ENCODE measurements at regions not wholly inside any gene's neighbourhood (a gene's known extent, or its start where the extent isn't known, plus 50 kb on each side); places are given as distances from the start of the nearest gene placed in this dataset.

DNA sequence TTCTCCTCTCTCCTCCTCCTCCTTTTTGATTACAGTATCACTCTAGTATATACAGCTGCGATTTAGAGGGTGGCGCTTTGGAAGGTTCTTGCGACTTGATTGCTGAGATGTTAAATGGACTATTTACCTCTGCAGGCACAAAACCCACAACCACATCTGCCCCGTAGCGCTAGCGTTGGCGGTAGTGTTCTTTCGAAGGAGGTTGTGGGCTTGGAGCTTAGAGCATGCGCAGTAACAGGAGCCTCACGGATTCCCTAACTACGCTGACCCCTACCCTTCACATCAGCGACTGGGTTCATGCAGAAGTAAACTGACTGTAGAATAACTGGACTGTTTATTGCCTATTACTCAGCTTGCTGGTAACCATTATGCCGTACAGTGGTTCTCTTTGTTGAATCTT, 58.0 kb downstream of the CGGBP1 start:
- Histone ChIP-seq H3K4me2 (ENCODE audit: extremely low read depth, insufficient read depth, low read length) (peak overlapping the region; percentile 90), H3K36me3 (ENCODE audit: control insufficient read depth, insufficient read depth, low read length) (no peaks in the 10 kb centered on the region), H3K27ac (ENCODE audit: insufficient read depth, low read length) (no peak overlapping the region), H3K4me3 (replicated peaks in 1 of 4; ENCODE audit: control extremely low read depth in 1 of 4, insufficient read depth in 1 of 4, low read depth in 3 of 4, low read length in 4 of 4) (peak overlapping the region; percentile 5 to 64 (median 32)), H3K27me3 (ENCODE audit: control insufficient read depth, insufficient read depth, low read length) (no peaks in the 10 kb centered on the region), H3K4me1 (ENCODE audit: control insufficient read depth, extremely low read depth, insufficient read depth, low read length) (no peaks in the 10 kb centered on the region), H3K9ac (ENCODE audit: insufficient read depth, low read length) (no peak overlapping the region), H2AFZ (ENCODE audit: low read length) (peak overlapping the region; percentile 87), H3K79me2 (ENCODE audit: control insufficient read depth, insufficient read depth, low read length) (no peaks in the 10 kb centered on the region), H4K20me1 (ENCODE audit: control insufficient read depth, extremely low read depth, insufficient read depth, low read length) (no peaks in the 10 kb centered on the region), H3K9me3 (ENCODE audit: control insufficient read depth, insufficient read depth, low read depth, low read length) (no peaks in the 10 kb centered on the region)
- DNase-seq (ENCODE audit: low read depth in 2 of 2), result peak; percentile 11 to 34
- TF ChIP-seq CTCF (conservative IDR thresholded peaks at IDR 0.05 in 1 of 2, IDR thresholded peaks at IDR 0.05 in 1 of 2; ENCODE audit: low read depth in 1 of 2, low read length in 2 of 2) (no peak), EZH2 (IDR thresholded peaks at IDR 0.05; ENCODE audit: low read length, missing control alignments) (no peak)

GRCh38 chr3:87997966-87998365, 60.8 kb downstream of the CGGBP1 start:
- Histone ChIP-seq H3K79me2 (ENCODE audit: control insufficient read depth, insufficient read depth, low read length) (no peaks in the 10 kb centered on the region), H2AFZ (ENCODE audit: low read length) (no peak overlapping the region), H3K36me3 (ENCODE audit: control insufficient read depth, insufficient read depth, low read length) (no peaks in the 10 kb centered on the region), H3K4me3 (replicated peaks in 1 of 4; ENCODE audit: control extremely low read depth in 1 of 4, insufficient read depth in 1 of 4, low read depth in 3 of 4, low read length in 4 of 4) (no peak overlapping the region), H3K27ac (ENCODE audit: insufficient read depth, low read length) (no peak overlapping the region), H3K9ac (ENCODE audit: insufficient read depth, low read length) (no peak overlapping the region), H3K9me3 (ENCODE audit: control insufficient read depth, insufficient read depth, low read depth, low read length) (no peaks in the 10 kb centered on the region), H4K20me1 (ENCODE audit: control insufficient read depth, extremely low read depth, insufficient read depth, low read length) (no peaks in the 10 kb centered on the region), H3K4me1 (ENCODE audit: control insufficient read depth, extremely low read depth, insufficient read depth, low read length) (no peaks in the 10 kb centered on the region), H3K27me3 (ENCODE audit: control insufficient read depth, insufficient read depth, low read length) (no peaks in the 10 kb centered on the region), H3K4me2 (ENCODE audit: extremely low read depth, insufficient read depth, low read length) (no peak overlapping the region)
- TF ChIP-seq EZH2 (IDR thresholded peaks at IDR 0.05; ENCODE audit: low read length, missing control alignments), result no peak
- TF ChIP-seq CTCF (conservative IDR thresholded peaks at IDR 0.05 in 1 of 2, IDR thresholded peaks at IDR 0.05 in 1 of 2; ENCODE audit: low read depth in 1 of 2, low read length in 2 of 2), result no peak
- no peak for DNase-seq (ENCODE audit: low read depth in 2 of 2)

- Histone ChIP-seq H3K4me3 (replicated peaks in 1 of 4; ENCODE audit: control extremely low read depth in 1 of 4, insufficient read depth in 1 of 4, low read depth in 3 of 4, low read length in 4 of 4) (no peak overlapping the region), H3K27me3 (ENCODE audit: control insufficient read depth, insufficient read depth, low read length) (no peaks in the 10 kb centered on the region), H3K4me1 (ENCODE audit: control insufficient read depth, extremely low read depth, insufficient read depth, low read length) (no peaks in the 10 kb centered on the region), H3K9me3 (ENCODE audit: control insufficient read depth, insufficient read depth, low read depth, low read length) (no peaks in the 10 kb centered on the region), H2AFZ (ENCODE audit: low read length) (no peak overlapping the region), H3K79me2 (ENCODE audit: control insufficient read depth, insufficient read depth, low read length) (no peaks in the 10 kb centered on the region), H3K9ac (ENCODE audit: insufficient read depth, low read length) (no peak overlapping the region), H3K36me3 (ENCODE audit: control insufficient read depth, insufficient read depth, low read length) (no peaks in the 10 kb centered on the region), H3K27ac (ENCODE audit: insufficient read depth, low read length) (no peak overlapping the region), H3K4me2 (ENCODE audit: extremely low read depth, insufficient read depth, low read length) (no peak overlapping the region), H4K20me1 (ENCODE audit: control insufficient read depth, extremely low read depth, insufficient read depth, low read length) (no peaks in the 10 kb centered on the region)
- TF ChIP-seq CTCF (conservative IDR thresholded peaks at IDR 0.05 in 1 of 2, IDR thresholded peaks at IDR 0.05 in 1 of 2; ENCODE audit: low read depth in 1 of 2, low read length in 2 of 2) (no peak), EZH2 (IDR thresholded peaks at IDR 0.05; ENCODE audit: low read length, missing control alignments) (no peak)
- DNase-seq (ENCODE audit: low read depth in 2 of 2), result peak in 1 of 2 donors; percentile 10
Observed at GRCh38 chr3:87997298-87997697, 61.5 kb downstream of the CGGBP1 start.

All from fibroblast of lung (primary cell).